GM21526 (cell line): ENCODE measurements at regions not wholly inside any gene's neighbourhood (a gene's known extent, or its start where the extent isn't known, plus 50 kb on each side); places are given as distances from the start of the nearest gene placed in this dataset.

Experiments
- ATAC-seq: cut with Tn5 transposase; IDR thresholded peaks from one replicate; pipeline ENCODE4 v1.9.1; 2021; ENCODE audit warnings: moderate library complexity; ENCODE audit not compliant: unreplicated experiment, low FRiP score

DNA sequence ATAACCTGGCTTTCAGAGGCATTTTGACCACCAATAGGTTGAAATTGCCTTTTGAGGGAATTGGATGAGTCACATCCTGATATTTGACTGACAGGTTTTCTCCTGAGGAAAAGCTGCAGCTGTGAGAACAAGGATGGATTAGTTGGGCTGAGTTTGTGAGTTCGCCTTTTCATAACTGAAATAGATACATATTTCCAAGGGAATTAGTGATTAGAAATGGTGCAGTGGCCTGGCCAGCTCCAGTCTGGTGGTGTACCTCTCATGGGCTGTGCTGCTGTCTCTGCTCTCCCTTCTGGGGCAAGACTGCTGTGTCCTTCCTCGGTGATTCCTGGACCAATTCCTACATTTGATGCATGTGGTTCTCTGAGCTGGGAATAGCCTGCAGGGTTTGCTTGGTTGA lies 341.3 kb downstream of the TSN start:
- ATAC-seq: no peak

- no peak for ATAC-seq
Measured at GRCh38 chr2:122098306-122098705, 342.9 kb downstream of the TSN start.

DNA sequence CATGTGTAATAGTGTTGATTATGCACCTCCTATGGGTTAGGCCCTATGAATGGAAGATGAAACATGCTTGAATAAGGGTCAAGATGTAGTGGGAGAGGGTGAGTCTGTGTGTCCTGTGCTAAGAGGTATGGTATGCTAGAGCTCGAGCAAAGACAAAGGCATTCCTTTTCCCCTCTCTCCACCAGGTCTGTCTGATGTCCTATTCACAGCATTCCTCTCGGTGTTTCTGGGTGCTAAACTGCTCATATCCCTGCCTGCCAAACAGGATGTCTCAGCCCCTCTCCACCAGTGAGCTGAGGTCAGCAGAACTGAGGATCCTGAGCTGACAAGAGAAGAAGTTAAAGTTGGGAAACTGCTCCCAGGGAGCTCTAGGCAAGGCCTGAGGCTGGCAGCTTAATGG lies 344.9 kb downstream of the TSN start:
- ATAC-seq: no peak

GRCh38 chr2:122100756-122101155 lies 345.3 kb downstream of the TSN start:
- ATAC-seq: no peak

GRCh38 chr2:122101319-122101718 lies 345.9 kb downstream of the TSN start:
- ATAC-seq: no peak

DNA sequence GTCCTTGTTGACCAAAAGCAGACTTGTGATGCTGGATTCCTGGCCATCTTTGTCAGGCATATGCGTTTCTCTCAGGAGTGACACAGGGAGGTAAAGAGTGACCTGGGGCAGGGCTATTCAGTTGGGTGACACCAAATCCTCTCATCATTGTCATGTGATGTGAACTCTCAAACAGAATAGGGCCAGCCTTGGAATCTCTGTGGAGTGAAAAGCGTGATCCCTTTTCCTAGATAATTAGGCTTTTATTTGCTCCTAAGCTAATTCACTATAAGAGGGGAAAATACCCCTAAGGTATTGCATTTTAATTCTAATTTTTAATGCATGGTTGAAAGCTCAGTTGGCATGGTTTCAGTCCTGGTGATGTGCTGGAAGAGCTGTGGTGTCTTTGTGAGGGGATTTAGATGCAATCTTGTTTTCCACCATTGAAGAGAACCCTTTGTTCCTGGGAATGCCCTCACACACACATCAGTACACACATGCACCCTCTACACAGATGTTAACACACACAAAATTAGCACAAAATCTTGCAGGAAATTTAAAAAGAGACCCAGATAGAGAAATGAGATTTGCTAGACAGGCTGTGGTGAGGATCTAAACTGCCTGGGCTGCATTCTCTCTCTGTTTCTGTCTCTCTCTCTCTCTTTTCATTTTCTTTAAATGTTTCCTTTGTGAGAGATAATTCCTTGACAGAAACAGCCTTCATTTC lies 349.9 kb downstream of the TSN start:
- ATAC-seq: no peak

GRCh38 chr2:122105877-122106206 lies 350.4 kb downstream of the TSN start:
- no peak for ATAC-seq

- no peak for ATAC-seq
Measured at GRCh38 chr2:122108186-122108585, 352.7 kb downstream of the TSN start.

DNA sequence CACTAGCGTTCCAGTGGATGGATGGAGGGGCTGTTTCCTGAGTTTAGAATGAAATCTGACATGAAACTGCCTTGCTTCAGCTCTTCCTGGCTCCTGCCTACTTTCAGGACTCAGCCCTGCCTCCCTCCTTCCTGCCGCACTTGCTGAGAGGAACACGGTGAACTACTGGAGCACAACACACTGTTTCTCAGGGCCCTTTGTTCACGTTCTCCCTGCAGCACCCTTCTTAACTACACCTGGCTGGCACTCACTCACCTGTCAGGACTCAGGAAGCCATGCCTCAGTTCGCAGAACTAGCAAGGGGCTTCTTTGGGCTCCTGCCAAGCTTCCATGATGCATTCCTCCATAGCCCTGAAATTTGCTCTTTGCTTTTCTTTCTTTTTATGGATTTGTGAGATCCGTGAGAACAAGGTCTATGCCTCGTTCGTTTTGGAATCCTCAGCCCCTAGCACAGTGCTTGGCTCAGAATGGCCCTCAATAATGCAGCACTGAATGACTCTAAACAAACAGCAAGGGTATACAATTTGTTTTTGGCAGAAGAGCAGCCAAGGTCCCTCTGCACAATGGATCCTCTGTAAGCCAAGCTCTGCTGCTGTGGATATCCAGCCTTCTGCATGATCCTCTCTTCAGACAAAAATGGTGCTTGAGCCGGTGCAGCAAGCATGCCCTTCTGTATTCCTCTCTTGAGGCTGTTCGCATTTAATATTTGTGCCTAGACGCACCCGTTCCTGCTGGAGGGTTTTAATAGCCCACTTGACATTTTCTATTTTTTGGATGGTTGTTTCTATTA lies 357.0 kb downstream of the TSN start:
- ATAC-seq: no peak

- no peak for ATAC-seq
Measured at GRCh38 chr2:122114421-122114820, 359.0 kb downstream of the TSN start.

- no peak for ATAC-seq
Measured at GRCh38 chr2:122117371-122117770, 361.9 kb downstream of the TSN start.

GRCh38 chr2:122129399-122129798 lies 373.9 kb downstream of the TSN start:
- ATAC-seq: no peak

DNA sequence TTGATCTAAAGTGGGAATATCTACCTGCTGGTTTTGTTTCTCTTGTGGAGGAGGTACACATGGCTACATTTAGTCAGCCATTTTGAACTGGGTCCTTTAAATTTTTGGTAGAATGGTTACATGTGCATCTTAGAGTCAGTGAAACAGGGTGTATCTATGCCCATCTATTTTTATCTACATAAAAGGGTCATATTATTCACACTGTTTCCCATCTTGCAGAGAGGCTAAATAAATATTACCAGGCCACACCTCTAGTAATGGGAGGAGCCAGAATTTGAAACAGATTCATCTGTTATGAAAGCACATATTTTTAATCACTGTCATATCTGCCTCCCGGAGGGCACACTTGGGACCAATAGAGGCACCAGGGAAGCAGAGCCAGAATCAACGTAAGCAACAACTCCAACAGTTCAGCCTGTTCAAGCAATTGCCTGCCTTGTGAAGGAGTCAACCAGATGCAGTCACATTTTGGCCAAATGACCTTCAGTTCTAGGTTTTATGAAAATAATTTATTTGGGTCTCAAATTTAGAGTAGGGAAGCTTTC lies 376.8 kb downstream of the TSN start:
- no peak for ATAC-seq

DNA sequence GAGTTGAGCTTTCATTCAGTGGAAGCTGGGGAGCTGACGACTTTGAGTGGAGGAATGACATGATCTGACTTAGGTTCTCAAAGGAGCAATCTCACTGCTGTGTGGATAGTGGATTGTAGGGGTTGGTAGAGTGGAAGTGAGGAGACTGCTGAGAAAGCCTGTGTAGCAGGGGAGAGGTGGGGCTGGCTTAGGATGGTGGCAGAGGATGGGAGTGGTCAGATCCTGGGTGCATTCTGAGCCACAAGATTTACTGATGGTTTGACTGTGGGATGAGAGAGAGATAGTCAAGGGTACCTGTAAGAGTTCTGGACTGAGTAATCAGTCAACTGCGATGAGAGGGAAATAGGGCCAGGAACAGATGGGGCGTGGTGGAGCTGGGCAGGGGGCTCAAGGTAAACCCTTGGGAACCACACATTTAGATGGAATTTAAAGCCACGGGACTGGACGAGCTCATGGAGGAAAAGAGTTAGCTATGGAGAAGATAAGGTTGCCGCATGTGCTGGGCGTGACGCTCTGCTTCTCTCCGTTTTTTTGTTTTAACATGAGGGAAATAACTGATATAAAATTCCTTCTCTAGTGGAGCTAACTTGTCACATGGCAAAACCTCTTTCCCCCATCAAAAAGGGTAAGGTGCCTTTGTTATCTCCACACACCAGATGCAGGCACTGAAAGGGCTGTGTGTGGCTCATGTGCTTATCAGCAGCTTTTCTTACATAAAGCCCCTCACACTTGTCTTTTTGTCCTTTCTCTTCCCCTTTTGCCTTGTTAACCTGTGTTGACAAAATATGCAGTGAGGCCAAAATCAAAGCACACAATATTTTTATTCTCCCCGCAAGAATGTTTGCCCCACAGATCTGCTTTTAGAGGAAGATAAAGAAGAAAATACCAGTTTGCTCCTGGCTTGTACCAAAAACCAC lies 379.8 kb downstream of the TSN start:
- no peak for ATAC-seq

DNA sequence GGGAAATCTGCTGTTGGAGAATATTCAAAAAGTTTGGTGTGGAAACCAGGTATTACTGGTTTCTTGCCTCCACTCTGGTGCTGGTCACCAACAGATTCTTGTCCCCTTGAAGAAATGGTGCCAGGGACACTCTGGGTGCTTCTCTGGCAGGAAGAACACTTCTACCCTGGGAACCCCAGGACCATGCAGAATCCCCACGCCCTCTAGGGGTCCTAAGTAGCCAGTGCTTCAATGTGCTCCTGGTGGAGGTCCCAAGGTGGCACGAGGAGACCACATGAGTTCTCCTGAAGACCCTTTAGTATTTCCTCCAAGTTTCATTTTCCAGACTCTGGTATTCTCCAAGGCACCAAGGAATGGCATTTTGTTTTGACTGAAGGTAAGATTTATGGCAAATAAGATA lies 380.6 kb downstream of the TSN start:
- ATAC-seq: no peak

GRCh38 chr2:122138561-122138960 lies 383.1 kb downstream of the TSN start:
- ATAC-seq: no peak

DNA sequence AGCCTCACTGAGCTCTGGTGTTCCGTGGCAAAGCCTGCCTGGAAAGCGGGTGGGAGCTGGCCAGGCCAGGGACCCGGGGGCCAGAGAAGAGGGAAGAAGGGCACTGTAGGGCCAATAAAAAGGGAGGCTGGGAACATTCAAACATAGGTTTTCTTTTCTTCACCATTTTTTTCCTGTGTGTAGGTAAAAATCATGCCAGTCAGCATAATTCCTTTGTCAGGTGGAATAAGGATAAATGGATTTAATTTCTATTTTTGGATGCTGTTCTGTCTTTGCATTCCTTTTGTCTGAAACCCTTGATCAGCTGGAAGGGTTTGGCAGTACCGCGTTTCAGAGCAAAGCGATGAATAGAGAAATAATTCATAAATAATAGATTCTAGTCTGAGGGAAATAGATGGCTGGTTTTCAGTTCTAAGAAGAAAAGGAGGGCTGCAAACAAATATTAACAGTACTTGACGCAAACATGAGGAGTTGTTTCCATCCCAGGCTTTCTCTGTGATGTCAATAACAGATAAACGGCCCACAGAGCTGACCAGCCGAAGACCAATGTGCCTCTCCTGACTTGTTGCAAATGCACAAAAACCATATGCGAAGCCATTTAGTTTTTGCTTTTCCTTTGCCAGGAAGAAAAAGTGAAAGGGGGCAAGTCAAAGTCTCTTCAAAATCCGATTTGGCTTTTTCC lies 384.4 kb downstream of the TSN start:
- no peak for ATAC-seq

GRCh38 chr2:122144884-122145283 lies 389.4 kb downstream of the TSN start:
- no peak for ATAC-seq

- no peak for ATAC-seq
Measured at GRCh38 chr2:122145856-122146255, 390.4 kb downstream of the TSN start.

GRCh38 chr2:122148128-122148767 lies 392.8 kb downstream of the TSN start:
- ATAC-seq: no peak
